GM23338 (cell line): ENCODE measurements at regions not wholly inside any gene's neighbourhood (a gene's known extent, or its start where the extent isn't known, plus 50 kb on each side); places are given as distances from the start of the nearest gene placed in this dataset.

ENCODE experiments used
- ATAC-seq: fragments of 200-7000 bp; cut with Tn5 transposase; 3 replicates; pipeline ENCODE4 v1.9.1; 2020
- DNase-seq: peaks from one replicate; pipeline ENCODE4 v3.0.0-alpha.2; 2015; ENCODE audit warnings: low spot score
- H2AFZ ChIP-seq: fragments of 200-600 bp; sonication (generic); 2 replicates; pipeline ENCODE4 v1.8.0; 2016; ENCODE audit warnings: antibody characterized with exemption, mild to moderate bottlenecking, moderate library complexity
- H3F3A ChIP-seq: fragments of 200-600 bp; sonication (generic); replicated peaks from 2 replicates; pipeline ENCODE4 v1.8.0; 2017; ENCODE audit warnings: antibody characterized with exemption, mixed run types, low read depth
- H3K27ac ChIP-seq: fragments of 200-600 bp; sonication (generic); 2 replicates; pipeline ENCODE4 v1.6.1; 2016; ENCODE audit warnings: low read depth
- H3K27me3 ChIP-seq: fragments of 200-600 bp; sonication (generic); 2 replicates; pipeline ENCODE4 v1.8.0; 2016; ENCODE audit warnings: mild to moderate bottlenecking, mixed run types, moderate library complexity; ENCODE audit not compliant: insufficient read depth
- H3K36me3 ChIP-seq: fragments of 200-600 bp; sonication (generic); 2 replicates; pipeline ENCODE4 v1.8.0; 2016; ENCODE audit warnings: mild to moderate bottlenecking; ENCODE audit not compliant: insufficient read depth
- H3K4me1 ChIP-seq: fragments of 200-600 bp; sonication (generic); 2 replicates; pipeline ENCODE4 v1.8.0; 2016; ENCODE audit warnings: mild to moderate bottlenecking, moderate library complexity; ENCODE audit not compliant: insufficient read depth
- H3K4me2 ChIP-seq: fragments of 200-600 bp; sonication (generic); 2 replicates; pipeline ENCODE4 v1.7.1; 2017; ENCODE audit warnings: mixed run types
- H3K4me3 ChIP-seq: fragments of 200-600 bp; sonication (generic); 2 replicates; pipeline ENCODE4 v1.6.1; 2016; ENCODE audit warnings: mixed run types
- H3K79me2 ChIP-seq: fragments of 200-600 bp; sonication (generic); replicated peaks from 2 replicates; pipeline ENCODE4 v1.8.0; 2017; ENCODE audit warnings: mild to moderate bottlenecking; ENCODE audit not compliant: insufficient read depth
- H3K9me2 ChIP-seq: fragments of 200-600 bp; sonication (generic); 2 replicates; pipeline ENCODE4 v1.8.0; 2017; ENCODE audit not compliant: insufficient read depth
- H4K20me1 ChIP-seq: fragments of 200-600 bp; sonication (generic); replicated peaks from 2 replicates; pipeline ENCODE4 v1.8.0; 2017; ENCODE audit warnings: mild to moderate bottlenecking; ENCODE audit not compliant: insufficient read depth
- H3K27ac Mint-ChIP-seq: 2 replicates; pipeline ENCODE4 v1.8.0; 2020; ENCODE audit warnings: inconsistent platforms, mild to moderate bottlenecking, moderate library complexity, mixed read lengths
- H3K27me3 Mint-ChIP-seq: 3 replicates; pipeline ENCODE4 v1.8.0; 2022; ENCODE audit warnings: low read depth, mild to moderate bottlenecking, moderate library complexity, mixed read lengths, inconsistent platforms; ENCODE audit not compliant: insufficient read depth, poor library complexity
- H3K36me3 Mint-ChIP-seq: 3 replicates; pipeline ENCODE4 v1.8.0; 2021; ENCODE audit warnings: low read depth, mild to moderate bottlenecking, inconsistent platforms, moderate library complexity, mixed read lengths
- H3K4me1 Mint-ChIP-seq: 3 replicates; pipeline ENCODE4 v1.8.0; 2020; ENCODE audit warnings: mild to moderate bottlenecking, inconsistent platforms, mixed read lengths
- H3K4me3 Mint-ChIP-seq: 3 replicates; pipeline ENCODE4 v1.8.0; 2021; ENCODE audit warnings: moderate library complexity, mild to moderate bottlenecking, inconsistent platforms, mixed read lengths
- H3K9me3 Mint-ChIP-seq: 3 replicates; pipeline ENCODE4 v1.8.0; 2020; ENCODE audit warnings: moderate library complexity, mild to moderate bottlenecking, inconsistent platforms, mixed read lengths
- JUNB ChIP-seq: IDR thresholded peaks from one replicate; pipeline ENCODE4 v1.6.1; 2016; ENCODE audit warnings: antibody characterized with exemption; ENCODE audit not compliant: unreplicated experiment
- POLR2AphosphoS5 ChIP-seq: IDR thresholded peaks from 2 replicates; pipeline ENCODE4 v1.6.1; 2016; ENCODE audit warnings: antibody characterized with exemption, low read depth
- ZNF114 ChIP-seq: fragments of 250-450 bp; sonication (Bioruptor Pico); IDR thresholded peaks from 2 replicates; pipeline ENCODE4 v1.5.0; 2020; ENCODE audit warnings: mild to moderate bottlenecking, moderate library complexity
- TF ChIP-seq, protein P1 (sequence below): IDR thresholded peaks from one replicate; pipeline ENCODE4 v1.6.1; 2018; ENCODE audit warnings: antibody characterized with exemption; ENCODE audit not compliant: unreplicated experiment
- TF ChIP-seq, protein P2 (sequence below), 2 experiments: fragments of 200-600 bp in 1 of 2; sonication (generic) in 1 of 2; conservative IDR thresholded peaks; 2 replicates each; pipeline versions ENCODE4 v1.5.1 to v1.6.1; 2016 to 2017; ENCODE audit warnings: antibody characterized with exemption in 2 of 2, low read depth in 2 of 2, mild to moderate bottlenecking in 2 of 2, moderate library complexity in 1 of 2

DNA sequence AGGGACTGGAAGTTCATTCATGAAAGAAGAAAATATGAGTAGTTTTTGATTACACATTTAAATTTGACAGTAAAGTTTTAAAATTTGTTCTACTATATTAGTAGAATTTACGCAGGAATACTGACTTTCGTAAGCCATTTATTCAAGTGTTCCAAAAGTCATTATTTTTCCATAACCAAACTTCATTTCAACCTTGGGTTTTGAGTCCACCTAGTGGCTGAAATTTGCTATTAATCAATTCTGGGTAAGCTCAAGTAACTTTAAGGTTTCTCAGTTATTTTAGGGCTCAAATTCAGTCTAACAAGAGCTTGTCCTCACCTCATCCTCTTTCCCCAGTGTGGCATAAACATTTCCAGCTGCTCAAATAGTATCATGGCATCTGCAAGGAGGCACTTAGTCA lies 175.4 kb downstream of the SH3BGRL start:
- TF ChIP-seq, protein P1, sequence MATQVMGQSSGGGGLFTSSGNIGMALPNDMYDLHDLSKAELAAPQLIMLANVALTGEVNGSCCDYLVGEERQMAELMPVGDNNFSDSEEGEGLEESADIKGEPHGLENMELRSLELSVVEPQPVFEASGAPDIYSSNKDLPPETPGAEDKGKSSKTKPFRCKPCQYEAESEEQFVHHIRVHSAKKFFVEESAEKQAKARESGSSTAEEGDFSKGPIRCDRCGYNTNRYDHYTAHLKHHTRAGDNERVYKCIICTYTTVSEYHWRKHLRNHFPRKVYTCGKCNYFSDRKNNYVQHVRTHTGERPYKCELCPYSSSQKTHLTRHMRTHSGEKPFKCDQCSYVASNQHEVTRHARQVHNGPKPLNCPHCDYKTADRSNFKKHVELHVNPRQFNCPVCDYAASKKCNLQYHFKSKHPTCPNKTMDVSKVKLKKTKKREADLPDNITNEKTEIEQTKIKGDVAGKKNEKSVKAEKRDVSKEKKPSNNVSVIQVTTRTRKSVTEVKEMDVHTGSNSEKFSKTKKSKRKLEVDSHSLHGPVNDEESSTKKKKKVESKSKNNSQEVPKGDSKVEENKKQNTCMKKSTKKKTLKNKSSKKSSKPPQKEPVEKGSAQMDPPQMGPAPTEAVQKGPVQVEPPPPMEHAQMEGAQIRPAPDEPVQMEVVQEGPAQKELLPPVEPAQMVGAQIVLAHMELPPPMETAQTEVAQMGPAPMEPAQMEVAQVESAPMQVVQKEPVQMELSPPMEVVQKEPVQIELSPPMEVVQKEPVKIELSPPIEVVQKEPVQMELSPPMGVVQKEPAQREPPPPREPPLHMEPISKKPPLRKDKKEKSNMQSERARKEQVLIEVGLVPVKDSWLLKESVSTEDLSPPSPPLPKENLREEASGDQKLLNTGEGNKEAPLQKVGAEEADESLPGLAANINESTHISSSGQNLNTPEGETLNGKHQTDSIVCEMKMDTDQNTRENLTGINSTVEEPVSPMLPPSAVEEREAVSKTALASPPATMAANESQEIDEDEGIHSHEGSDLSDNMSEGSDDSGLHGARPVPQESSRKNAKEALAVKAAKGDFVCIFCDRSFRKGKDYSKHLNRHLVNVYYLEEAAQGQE = no peak
- no peak for TF ChIP-seq JUNB
- TF ChIP-seq, protein P2, sequence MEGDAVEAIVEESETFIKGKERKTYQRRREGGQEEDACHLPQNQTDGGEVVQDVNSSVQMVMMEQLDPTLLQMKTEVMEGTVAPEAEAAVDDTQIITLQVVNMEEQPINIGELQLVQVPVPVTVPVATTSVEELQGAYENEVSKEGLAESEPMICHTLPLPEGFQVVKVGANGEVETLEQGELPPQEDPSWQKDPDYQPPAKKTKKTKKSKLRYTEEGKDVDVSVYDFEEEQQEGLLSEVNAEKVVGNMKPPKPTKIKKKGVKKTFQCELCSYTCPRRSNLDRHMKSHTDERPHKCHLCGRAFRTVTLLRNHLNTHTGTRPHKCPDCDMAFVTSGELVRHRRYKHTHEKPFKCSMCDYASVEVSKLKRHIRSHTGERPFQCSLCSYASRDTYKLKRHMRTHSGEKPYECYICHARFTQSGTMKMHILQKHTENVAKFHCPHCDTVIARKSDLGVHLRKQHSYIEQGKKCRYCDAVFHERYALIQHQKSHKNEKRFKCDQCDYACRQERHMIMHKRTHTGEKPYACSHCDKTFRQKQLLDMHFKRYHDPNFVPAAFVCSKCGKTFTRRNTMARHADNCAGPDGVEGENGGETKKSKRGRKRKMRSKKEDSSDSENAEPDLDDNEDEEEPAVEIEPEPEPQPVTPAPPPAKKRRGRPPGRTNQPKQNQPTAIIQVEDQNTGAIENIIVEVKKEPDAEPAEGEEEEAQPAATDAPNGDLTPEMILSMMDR (conservative IDR thresholded peaks at IDR 0.05; ENCODE audit: low read depth in 2 of 2) = peak; percentile 44 to 58
- Mint-ChIP-seq H3K4me1 (no peaks in the 10 kb centered on the region), H3K27me3 (no peaks in the 10 kb centered on the region), H3K9me3 (no peaks in the 10 kb centered on the region), H3K27ac (no peak overlapping the region), H3K36me3 (no peaks in the 10 kb centered on the region), H3K4me3 (no peak overlapping the region)
- Histone ChIP-seq H3K36me3 (no peaks in the 10 kb centered on the region), H3K4me1 (no peaks in the 10 kb centered on the region), H3K4me3 (no peak overlapping the region), H3K79me2 (no peaks in the 10 kb centered on the region), H3F3A (no peaks in the 10 kb centered on the region), H3K4me2 (no peak overlapping the region), H2AFZ (no peak overlapping the region), H3K27ac (no peak overlapping the region), H3K9me2 (no peaks in the 10 kb centered on the region), H3K27me3 (no peaks in the 10 kb centered on the region), H4K20me1 (no peaks in the 10 kb centered on the region)
- peak; percentile 26 for DNase-seq
- ATAC-seq = no peak

DNA sequence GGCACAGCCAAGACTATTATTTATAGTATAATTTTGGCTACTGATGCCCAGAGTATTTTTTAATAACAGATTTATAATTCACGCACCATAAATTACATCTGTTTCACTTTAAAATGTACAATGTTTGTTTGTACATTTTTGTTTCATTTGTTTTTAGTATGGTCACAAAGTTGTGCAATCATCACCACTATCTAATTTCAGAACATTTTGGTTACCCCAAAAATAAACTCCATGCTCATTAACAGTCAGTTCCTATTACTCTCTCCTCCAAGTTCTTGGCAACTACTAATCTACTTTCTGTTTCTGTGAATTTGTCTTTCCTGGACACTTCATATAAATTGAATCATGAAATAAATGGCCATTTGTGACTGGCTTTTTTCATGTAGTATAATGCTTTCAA lies 176.7 kb downstream of the SH3BGRL start:
- no peak overlapping the region for H3K27ac Mint-ChIP-seq
- H3K4me3 ChIP-seq = no peak overlapping the region
- H3K4me1 Mint-ChIP-seq = no peaks in the 10 kb centered on the region
- no peaks in the 10 kb centered on the region for H3F3A ChIP-seq
- no peak overlapping the region for H3K27ac ChIP-seq
- H3K4me2 ChIP-seq = no peak overlapping the region
- H2AFZ ChIP-seq = no peak overlapping the region
- no peaks in the 10 kb centered on the region for H3K36me3 Mint-ChIP-seq
- H3K27me3 Mint-ChIP-seq = no peaks in the 10 kb centered on the region
- H3K9me2 ChIP-seq = no peaks in the 10 kb centered on the region
- no peaks in the 10 kb centered on the region for H3K4me1 ChIP-seq
- ATAC-seq = no peak
- H3K27me3 ChIP-seq = no peaks in the 10 kb centered on the region
- no peaks in the 10 kb centered on the region for H3K9me3 Mint-ChIP-seq
- no peak overlapping the region for H3K4me3 Mint-ChIP-seq
- H4K20me1 ChIP-seq = no peaks in the 10 kb centered on the region
- DNase-seq = no peak
- H3K36me3 ChIP-seq = no peaks in the 10 kb centered on the region
- H3K79me2 ChIP-seq = no peaks in the 10 kb centered on the region
- no peak for TF ChIP-seq POLR2AphosphoS5
- TF ChIP-seq, protein P1 = no peak
- TF ChIP-seq ZNF114 (CRISPR knock-in tag) = no peak
- TF ChIP-seq, protein P2 (conservative IDR thresholded peaks at IDR 0.05; ENCODE audit: low read depth in 2 of 2) = no peak
